ENCODE measurements at regions not wholly inside any gene's neighbourhood (a gene's known extent, or its start where the extent isn't known, plus 50 kb on each side); places are given as distances from the start of the nearest gene placed in this dataset.

DNA sequence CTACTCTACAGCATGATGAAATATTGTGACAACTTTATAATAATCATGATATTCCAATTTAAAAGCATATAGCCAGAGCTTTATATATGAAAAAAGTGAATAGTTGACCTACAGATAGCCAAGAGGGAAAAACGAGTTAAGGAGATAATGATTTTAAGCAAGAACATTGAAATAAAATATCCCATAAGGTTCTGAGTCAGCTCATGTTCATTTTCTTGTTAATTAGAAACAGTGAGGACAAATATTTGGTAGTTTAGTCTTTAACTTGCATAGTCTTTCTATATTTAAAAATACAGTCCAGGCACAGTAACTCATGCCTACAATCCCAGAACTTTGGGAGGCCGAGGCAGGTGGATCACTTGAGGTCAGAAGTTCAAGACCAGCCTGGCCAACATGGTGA lies 55.8 kb upstream of the CDH6 start:
- DNase-seq (ENCODE audit: low spot score) = no peak

DNA sequence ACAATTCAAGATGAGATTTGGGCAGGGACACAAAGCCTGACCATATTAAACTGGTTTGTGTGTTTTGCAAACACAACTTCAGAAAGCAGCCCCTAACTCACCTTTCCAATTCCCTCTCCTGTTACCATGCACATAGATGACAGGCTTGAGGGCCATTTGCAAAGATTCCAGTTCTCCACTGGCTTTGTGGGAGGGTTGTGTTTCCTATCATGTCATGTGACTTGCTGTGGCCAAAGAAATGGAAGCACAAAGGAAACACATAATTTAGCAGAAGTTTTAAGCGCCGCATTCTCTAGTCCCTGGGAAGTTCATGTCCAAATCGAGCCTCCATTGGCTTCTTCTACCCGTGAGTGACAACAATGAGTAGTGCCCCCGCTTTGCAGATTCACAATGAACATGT lies 57.9 kb upstream of the CDH6 start:
- DNase-seq (ENCODE audit: low spot score) = no peak

DNA sequence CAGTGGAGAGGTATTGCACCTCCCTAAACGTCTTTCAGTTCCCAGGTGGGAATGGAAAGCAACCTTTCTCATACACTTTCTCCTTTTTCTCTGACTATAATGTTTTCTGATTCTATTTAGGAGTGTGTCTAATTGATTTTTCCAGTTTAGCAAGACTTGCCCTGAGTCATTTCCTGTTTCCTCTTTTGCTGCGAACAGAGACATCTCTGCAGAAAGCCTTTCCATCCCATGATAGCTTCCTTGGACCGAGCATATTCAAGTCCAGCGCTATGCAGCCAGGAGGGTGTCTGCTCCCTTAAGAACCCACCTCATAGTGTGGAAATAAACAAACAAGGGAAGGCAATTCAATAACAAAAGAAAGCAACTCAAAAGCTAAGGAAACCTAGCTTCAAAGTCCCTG lies 60.0 kb upstream of the CDH6 start:
- no peak for DNase-seq (ENCODE audit: low spot score)

DNA sequence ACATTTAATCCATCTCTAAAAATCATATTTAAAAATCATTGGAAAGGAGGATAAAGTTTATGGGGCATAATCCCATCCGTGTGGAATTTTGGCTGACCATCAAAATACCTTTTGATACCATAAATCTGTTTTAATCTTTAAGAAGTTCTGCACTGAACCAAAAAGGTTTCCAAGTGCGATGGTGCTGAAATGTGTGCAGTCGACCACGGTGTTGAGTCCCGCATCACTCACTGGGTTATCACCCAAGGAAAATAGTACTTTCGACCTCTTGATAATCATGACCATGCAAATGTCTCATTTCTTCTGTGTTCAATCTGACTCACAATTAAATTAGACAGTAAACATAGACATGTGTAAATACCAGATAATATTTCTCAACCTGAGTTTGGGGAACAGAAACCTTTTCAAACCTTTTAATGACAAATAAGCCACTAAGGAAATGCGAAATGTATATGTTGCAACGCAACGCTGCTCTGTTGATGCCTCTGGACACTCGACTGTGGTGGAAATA lies 62.0 kb upstream of the CDH6 start:
- DNase-seq (ENCODE audit: low spot score) = no peak

DNA sequence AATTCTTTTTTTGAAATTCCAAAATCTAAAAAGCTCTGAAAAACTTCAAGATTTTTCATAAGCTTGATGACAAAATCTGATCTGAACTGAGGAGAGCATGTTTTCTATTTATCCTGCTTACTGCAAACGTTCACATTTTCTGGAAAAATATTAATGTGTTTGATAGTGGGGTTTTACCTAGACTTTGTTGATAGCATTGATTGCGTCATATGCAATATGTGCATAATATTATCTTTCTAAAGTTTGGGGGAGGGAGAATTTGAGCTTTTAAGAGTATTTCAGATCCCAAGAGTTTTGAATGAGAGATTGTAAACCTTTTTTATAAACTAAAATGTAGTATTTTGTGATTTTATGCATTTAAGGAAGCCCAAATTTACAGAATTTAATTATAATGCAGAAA lies 62.8 kb upstream of the CDH6 start:
- no peak for DNase-seq (ENCODE audit: low spot score)

DNA sequence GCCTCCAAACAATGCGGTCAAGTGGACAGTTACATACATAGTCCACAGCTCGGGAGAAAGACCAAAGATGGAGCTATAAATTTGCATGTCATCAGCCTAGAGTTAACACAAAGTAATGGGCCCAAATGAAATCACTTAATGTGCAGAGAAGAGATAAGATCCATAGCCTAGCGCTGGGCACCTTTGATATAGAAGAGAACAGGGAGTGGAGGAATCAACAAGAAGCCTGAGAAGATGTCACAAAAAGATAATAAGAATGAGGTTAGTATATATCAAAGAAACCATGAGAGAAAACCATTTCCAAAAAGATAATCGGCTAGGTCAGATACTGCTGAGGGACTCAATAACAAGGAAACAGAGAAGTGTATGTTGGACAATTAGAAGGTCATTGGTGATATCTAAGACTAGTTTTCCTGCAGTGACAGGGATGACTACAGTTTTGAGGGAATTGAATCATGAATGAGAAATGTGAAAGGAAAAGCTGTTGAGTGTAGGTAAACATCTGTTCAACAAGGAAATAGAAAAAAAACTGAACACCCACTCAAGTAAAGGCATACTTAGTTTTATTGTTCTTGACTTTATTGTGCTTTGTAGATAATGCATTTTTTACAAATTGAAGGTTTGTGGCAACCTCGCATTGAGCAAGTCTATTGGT lies 68.7 kb upstream of the CDH6 start:
- DNase-seq (ENCODE audit: low spot score) = no peak

DNA sequence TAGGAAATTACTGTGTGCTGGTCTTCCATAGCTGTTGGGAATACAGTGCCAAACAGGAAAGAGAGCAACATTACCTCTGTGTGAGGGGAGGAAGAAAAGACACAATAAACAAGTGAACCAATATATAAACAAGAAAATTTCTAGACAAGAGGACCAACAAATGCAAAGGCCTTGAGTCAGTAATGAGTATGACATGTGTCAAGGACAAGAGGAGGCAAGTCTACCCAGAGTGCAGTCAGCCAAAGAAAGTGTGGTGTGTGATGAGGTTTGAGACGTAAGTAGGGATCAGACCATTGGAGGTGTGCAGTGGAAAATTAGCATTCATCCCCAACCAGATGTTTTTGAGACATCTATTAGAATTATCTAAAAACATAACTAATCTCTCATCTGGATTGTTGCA lies 69.5 kb upstream of the CDH6 start:
- DNase-seq (ENCODE audit: low spot score) = no peak

DNA sequence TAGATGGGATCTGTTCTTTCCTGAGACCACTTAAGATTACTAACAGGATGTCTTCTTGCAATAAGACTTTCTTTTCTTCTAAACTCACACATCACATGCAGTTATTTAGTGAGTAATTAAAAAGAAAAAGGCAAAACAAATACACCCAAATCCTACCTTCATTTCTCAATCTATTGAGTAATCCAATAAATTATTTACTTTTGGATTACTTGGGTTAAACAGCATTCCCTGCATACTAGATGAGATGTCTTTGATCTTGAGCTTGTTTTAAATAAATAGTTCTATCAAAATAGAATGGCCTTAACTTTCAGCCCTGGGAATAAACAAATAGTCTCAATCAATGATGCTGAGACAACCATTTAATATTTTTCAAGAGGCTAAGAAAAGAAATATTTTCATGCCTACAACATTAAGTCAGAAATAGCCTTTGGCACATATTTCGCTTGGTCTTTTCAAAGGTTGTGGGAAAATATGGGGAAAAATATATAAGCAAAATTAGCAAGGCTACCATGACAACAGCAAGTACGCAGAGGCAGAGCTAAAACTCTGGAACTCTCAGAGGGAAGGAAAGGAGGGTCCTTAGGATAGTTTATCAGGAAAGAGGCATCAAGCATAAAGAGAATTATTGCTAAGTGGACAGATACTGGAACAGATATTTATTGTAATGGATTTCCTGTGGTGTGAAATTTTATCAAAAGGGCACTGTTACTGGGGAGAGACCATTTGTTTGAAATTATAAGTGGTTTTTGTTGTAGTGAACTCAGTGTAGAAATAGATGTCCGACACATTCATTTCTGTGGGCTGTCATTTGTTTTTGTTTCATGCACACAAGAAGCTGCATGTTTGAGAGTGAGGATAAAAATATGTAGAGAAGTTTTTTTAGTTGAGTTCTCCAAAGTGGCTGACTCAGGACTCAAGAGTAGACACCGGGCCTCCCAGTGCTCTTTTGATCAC lies 70.2 kb upstream of the CDH6 start:
- no peak for DNase-seq (ENCODE audit: low spot score)

DNA sequence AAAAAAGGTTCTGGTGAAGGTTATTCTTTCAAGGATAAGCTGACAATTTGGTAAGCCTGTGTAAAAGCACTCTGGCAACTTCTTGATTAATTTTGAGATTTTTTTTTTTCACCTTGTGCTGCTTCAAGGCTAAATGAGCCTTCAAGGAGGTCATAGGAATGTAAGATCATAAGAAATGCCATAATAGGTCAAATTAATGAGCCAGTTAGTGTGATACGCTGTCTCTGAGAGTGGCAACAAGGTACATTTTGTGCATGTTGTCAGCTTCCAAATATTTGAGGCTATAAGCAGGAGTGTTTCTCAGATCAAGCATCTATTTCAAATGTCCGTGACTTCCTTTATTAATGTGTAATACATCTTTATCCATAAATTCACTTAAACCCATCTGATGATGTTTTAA lies 72.3 kb upstream of the CDH6 start:
- DNase-seq (ENCODE audit: low spot score) = no peak

DNA sequence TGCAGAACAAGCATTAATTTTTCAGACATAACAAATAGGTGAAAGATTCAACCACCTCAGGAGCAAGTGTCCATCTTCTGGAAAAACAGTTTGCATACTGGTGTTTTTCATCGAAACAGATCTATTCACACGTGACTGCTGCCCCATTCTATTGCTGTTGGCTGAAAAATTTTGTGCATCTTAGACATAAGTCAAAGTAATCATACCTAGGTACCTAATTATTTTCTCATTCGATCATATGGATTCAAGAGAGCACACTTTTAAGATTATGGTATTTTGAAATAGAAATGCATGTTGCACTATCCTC lies 72.9 kb upstream of the CDH6 start:
- no peak for DNase-seq (ENCODE audit: low spot score)

DNA sequence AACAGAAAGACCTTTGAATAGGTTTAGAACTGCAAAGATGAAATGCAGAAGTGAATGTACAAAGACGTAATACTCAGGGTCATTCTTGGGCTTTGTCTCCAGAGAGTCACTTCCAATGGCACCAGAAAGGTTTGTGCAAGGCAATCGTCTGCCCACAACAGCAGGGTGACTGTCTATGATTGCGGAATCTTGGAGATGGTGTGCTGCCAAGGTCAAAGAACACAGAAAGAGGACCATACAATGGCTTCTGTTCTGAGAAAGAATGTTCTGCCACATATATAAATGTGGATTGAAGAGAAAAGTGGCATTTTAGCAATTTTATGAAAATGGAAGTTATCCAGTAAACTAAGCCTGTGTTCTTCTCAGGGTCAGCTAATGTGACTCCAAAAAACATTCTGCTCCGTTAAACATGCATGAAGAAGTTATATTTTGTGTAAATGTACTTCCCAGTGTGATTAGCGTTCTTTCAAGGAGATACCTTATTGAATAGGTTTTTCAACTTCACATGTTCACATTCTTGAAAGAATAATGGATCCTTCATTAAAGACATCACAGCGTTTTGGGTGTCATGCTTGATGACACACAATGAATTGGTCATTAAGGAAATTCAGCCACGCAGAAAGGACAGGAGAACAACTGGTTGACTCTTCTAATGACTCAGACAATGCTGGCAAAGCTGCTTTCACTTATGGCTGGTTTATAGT lies 73.4 kb upstream of the CDH6 start:
- DNase-seq (ENCODE audit: low spot score) = no peak

DNA sequence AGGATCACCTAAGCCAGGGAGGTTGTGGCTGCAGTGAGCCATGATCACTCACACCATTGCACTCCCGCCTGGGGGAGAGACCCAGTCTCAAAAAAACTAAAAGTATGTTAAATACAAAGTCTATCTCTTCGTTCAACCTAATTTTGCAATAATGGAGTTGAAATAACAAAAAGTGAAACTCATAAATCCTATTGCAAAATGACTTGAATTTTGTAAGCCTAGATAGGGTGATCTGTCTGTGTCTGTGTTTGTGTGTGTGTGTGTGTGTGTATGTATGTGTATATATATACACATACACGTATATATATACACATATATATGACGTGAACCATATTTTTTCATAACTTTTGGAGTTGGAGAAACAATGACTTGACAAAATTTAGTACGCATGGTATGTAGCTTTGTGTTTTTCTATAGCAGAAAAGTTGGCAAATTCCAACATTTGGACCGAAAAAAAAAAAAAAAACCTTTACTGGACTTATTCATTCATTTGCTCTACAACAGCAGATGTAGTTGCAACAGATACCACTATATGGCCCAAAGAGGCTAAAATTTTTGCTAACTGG lies 76.9 kb upstream of the CDH6 start:
- no peak for DNase-seq (ENCODE audit: low spot score)

DNA sequence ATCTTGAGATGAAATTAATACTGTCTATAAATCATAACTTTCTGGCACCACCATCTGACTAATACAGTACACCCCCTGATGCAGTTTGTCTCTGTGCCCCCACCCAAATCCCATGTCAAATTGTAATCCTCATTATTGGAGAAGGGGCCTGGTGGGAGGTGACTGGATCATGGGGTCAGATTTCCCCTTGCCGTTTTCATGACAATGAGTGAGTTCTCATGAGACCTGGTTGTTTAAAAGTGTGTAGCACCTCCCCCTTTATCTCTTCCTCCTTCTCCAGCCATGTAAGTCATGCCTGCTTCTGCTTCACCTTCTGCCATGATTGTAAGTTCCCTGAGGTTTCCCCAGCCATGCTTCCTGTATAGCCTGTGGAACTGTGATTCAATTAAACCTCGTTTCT lies 78.7 kb upstream of the CDH6 start:
- no peak for DNase-seq (ENCODE audit: low spot score)

DNA sequence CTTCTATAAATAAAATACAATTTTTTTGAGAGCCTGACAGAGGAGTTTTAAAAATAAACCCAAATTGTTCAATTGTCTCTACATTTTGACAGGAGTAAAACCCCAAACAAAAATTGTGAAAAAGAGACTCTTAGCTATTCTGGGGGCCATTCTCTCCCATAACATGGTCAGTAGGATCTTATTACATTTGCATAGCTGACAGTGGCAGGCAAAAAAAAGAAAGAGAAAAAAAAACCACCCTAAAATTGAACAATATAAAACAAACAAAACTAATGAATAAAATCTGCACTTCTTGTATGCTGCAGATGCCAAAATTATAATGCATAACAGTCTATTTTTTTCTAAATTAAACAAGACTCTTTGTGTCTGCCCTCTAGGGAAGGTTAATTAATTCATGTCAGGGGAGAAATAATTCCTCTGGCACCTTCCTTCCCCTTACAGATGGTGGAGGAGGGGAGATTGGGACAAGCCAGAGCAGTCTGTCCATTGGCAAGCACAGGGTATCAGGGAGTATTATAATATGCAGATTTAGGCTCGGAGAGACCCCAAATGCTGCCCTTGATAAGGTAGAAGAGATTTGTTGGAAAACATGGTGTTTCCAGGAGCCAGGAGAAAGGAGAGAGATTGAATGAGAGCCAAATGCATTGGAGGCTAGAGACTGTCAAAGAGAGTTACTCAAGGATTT lies 79.7 kb upstream of the CDH6 start:
- DNase-seq (ENCODE audit: low spot score) = no peak

DNA sequence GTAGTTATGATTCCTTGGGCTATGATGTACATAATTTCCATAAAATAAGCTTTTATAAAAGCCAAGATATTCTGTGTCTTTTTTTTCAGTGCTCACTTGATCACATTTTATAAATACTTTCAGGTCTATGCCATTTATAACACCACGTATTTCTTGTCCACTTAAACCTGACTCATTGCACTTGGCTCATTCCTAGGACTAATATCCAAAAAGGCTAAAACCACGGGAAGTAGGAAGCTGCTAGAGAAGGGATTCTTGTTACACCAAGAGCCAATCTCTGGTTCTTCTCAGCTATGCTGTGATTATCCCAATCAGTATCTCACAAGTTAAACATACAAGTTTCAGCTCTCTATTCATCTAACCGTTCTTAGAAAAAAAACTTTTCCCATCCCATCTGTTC lies 80.4 kb upstream of the CDH6 start:
- DNase-seq (ENCODE audit: low spot score) = no peak

DNA sequence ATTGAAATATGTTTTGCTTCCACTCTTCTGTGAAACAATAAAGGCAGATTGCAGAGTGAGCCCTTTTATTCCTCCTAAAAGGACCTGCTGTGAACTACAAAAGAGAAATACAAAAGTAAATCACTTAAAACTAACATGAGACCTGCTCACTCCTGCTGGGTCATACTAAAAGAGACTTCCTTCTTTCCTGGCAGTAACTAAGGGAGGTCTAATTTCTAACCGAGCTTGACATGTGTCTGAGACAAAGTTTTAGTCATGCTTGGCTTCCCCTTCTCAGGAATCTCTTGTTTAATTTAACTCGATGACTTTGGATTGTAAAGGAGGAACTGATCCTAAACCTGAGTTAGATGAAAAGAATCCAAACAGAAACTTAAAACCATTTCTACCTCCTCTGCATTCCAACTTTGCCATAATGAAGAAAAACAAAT lies 86.4 kb upstream of the CDH6 start:
- DNase-seq (ENCODE audit: low spot score) = no peak

DNA sequence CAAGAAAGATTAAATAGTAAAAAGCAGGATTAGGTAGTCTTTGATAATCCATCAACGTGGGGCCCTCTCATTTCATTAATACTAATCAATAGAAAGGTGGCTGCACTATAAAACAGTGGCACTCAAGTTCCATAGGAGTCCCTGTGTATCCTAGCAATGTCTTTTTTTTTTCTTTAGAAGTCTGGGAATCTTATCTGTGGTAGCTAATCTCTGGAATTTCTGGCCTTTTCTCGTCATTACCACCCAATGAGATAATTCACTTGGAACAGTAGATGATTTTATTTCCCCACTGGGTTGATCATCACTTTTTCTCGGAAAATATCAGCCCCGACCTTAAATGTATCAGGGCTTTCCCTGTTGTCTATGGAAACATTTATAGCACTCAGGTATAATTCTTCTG lies 86.8 kb upstream of the CDH6 start:
- DNase-seq (ENCODE audit: low spot score) = no peak

DNA sequence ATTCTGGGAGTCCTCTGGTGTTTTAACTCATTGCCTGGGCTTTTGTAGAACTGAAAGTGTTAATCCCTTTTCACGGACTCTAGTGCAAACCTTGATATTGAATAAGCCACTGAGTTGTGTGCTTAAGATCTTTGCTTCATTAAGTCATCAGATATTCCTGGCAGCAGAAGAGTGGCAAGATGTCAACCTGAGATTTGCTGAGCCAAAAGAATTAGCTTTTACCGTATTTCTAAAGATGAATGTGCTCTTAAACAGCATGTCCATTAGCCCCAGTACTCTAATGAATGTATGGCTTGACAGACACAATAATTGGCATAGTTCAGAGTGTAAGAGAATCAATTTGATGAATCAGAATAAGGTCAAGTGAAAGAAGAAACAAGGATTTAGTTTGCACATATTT lies 87.2 kb upstream of the CDH6 start:
- DNase-seq (ENCODE audit: low spot score) = no peak

DNA sequence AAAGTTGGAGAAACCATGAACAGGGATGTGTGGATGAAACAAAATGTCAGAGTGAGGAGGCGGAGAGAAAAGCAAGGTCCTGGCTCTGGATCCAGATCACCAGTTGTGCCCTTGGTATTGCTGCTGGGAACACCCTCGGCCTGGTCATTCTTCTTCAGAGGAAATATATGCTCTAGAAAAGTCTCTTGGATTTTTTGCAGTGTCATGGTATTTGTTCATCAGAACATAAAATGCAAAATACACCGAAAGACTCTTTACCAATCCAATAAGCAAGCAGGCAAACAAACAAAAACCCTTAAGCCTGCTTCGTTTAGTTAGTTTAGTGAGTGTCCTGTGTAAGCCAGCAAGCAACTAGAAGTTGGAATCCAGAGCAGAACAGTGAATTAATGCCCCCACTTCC lies 88.7 kb upstream of the CDH6 start:
- no peak for DNase-seq (ENCODE audit: low spot score)

DNA sequence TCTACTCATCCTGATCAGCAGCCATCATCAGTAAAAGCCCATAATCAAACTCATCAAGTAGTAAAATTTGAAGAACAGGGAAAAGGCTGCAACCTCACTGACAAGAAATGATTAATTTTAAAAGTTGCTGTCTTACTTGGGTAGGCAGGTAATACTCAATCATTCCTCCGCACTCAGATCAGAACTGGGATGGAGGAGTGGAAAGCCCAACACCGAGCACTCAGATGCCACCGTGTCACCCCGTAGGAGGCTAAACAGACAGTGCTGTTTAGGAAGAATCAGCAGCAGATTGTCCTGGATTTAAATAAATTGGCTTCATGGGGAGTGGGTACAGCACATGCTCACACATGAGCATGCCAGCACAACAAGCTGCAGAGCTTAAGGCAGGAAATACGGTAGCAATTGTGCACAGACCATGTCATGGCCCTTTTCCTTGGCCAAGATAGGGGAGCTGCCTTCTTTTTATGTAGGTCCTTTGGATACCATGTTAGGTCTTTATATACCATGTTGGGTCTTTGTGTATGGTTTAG lies 92.6 kb upstream of the CDH6 start:
- no peak for DNase-seq (ENCODE audit: low spot score)

DNA sequence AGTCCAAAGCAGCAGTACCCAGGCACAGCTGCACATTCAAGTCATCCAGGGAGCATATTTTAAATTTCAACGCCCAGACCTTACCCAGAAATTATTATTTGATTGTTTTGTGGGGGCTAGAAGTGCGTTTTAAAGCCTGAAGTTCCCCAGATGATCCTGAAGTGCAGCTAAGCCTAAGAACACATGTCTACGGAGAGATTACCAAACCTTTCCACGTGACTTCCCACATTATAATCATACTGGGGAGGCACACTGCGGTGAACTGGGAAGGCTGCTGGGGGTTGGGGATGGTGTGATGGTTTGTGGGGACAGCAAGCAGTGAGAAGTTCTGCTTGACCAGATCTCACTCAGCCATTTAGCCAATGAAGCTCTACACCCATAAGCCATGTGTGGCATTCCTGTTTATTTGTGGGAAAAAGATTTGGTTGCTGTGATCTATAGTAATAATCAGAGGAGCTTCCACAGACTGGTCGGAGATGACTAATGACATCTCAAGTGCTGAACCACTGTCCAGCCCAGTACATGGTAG lies 93.4 kb upstream of the CDH6 start:
- no peak for DNase-seq (ENCODE audit: low spot score)

Data from ureter (tissue), 1 donor.